ENCODE measurements at regions not wholly inside any gene's neighbourhood (a gene's known extent, or its start where the extent isn't known, plus 50 kb on each side); places are given as distances from the start of the nearest gene placed in this dataset.

DNA sequence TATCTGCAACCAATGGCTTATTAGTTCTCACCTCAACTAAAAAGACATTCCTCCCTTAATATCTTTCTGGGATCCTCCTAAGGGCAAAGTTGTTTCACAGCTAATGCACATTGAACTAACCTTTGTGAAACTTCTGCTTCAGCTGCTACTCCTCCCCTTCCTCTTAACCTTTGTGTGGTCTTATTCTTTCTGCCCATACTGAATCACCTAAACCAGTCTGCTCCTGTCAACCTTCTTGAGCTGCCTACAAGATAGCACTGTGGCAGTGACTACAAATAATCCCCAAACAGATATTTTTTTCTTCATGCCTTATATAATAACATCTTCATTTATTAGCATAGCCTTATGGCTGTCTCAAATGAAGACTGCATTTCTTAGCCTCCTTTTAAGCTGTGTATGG, 1077.4 kb upstream of the ATXN7L3B start:
- H3K4me3 ChIP-seq (ENCODE audit: low read depth, low read length) = no peak overlapping the region

DNA sequence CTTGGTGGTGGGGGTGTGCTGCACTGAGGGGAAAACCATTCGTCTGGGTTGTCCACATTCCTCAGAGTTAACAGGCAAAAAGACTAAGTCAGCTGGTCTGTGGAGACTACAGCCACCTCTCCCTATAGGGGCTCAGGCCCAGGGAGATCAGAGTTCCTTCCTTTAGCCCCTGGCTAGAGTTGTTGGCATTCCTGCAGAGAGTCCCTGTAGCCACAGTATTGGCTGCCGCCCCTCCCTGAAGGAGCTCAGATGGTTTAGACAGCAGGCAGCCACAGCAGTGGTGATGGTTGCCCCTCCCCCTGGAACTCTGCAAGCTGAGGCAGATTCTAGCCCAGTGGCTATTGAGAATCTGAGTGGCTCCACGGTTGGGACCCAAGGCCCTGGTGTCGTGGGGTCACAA, 1072.5 kb upstream of the ATXN7L3B start:
- DNase-seq (ENCODE audit: low read depth) = no peak
- no peak overlapping the region for H3K4me3 ChIP-seq (ENCODE audit: low read depth, low read length)
- TF ChIP-seq, protein P1, sequence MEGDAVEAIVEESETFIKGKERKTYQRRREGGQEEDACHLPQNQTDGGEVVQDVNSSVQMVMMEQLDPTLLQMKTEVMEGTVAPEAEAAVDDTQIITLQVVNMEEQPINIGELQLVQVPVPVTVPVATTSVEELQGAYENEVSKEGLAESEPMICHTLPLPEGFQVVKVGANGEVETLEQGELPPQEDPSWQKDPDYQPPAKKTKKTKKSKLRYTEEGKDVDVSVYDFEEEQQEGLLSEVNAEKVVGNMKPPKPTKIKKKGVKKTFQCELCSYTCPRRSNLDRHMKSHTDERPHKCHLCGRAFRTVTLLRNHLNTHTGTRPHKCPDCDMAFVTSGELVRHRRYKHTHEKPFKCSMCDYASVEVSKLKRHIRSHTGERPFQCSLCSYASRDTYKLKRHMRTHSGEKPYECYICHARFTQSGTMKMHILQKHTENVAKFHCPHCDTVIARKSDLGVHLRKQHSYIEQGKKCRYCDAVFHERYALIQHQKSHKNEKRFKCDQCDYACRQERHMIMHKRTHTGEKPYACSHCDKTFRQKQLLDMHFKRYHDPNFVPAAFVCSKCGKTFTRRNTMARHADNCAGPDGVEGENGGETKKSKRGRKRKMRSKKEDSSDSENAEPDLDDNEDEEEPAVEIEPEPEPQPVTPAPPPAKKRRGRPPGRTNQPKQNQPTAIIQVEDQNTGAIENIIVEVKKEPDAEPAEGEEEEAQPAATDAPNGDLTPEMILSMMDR (IDR thresholded peaks at IDR 0.05; ENCODE audit: insufficient read depth, low read length) = no peak

More for the DNA sequence above, 1077.4 kb upstream of the ATXN7L3B start:
- DNase-seq (ENCODE audit: low read depth) = no peak
- TF ChIP-seq, protein P1 (IDR thresholded peaks at IDR 0.05; ENCODE audit: insufficient read depth, low read length) = no peak

DNA sequence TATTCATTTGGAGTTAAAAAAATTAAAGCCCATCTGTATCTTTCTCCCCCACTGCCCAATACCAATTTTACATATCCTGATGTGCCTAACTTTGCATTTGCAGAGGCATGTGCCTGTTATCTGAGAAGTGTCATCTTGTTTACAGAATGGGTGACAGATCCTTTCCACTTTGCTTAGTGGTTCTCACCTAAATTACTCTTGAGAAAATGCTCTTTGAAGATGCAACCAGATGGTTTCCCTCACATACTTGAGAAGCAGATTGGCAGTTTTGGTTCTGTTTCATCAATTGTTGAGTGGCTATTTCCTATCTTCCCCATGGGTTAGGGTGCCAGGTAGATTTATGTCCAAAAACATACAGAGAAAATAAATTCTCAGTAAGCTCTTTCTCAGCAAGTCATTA, 1051.4 kb upstream of the ATXN7L3B start:
- TF ChIP-seq, protein P1 (IDR thresholded peaks at IDR 0.05; ENCODE audit: insufficient read depth, low read length) = no peak
- DNase-seq (ENCODE audit: low read depth) = no peak
- H3K4me3 ChIP-seq (ENCODE audit: low read depth, low read length) = no peak overlapping the region

GRCh38 chr12:73506611-73507010, 1031.0 kb upstream of the ATXN7L3B start:
- no peak for DNase-seq (ENCODE audit: low read depth)
- TF ChIP-seq, protein P1 (IDR thresholded peaks at IDR 0.05; ENCODE audit: insufficient read depth, low read length) = no peak
- no peak overlapping the region for H3K4me3 ChIP-seq (ENCODE audit: low read depth, low read length)

- no peak overlapping the region for H3K4me3 ChIP-seq (ENCODE audit: low read depth, low read length)
- TF ChIP-seq, protein P1 (IDR thresholded peaks at IDR 0.05; ENCODE audit: insufficient read depth, low read length) = no peak
- no peak for DNase-seq (ENCODE audit: low read depth)
Measured at GRCh38 chr12:73514672-73515071, 1023.0 kb upstream of the ATXN7L3B start.

GRCh38 chr12:73517859-73518258, 1019.8 kb upstream of the ATXN7L3B start:
- TF ChIP-seq, protein P1 (IDR thresholded peaks at IDR 0.05; ENCODE audit: insufficient read depth, low read length) = no peak
- no peak overlapping the region for H3K4me3 ChIP-seq (ENCODE audit: low read depth, low read length)
- DNase-seq (ENCODE audit: low read depth) = no peak

GRCh38 chr12:73529231-73529630, 1008.4 kb upstream of the ATXN7L3B start:
- DNase-seq (ENCODE audit: low read depth) = no peak
- no peak overlapping the region for H3K4me3 ChIP-seq (ENCODE audit: low read depth, low read length)
- TF ChIP-seq, protein P1 (IDR thresholded peaks at IDR 0.05; ENCODE audit: insufficient read depth, low read length) = no peak

Data from fibroblast of the aortic adventitia (primary cell).